ENCODE measurements at regions not wholly inside any gene's neighbourhood (a gene's known extent, or its start where the extent isn't known, plus 50 kb on each side); places are given as distances from the start of the nearest gene placed in this dataset.

DNA sequence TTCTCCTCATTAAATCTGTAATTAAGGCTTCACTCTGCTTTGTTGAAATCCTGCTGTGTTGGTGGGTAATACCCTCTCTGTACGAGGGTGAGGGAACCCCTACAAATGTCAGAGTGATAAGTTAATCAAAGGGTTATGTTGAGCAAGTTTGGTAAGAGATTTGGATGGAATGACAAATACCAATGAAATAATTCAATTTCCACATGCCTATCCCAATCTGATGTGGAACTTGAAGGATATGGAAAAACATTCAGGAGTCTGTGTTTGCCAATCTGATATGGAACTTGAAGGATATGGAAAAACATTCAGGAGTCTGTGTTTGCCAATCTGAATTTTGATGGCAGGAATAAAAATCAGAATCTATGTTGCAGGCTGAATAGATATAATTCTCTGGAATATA is 910.2 kb downstream of the TUSC7 start:
- TF ChIP-seq, protein P1, sequence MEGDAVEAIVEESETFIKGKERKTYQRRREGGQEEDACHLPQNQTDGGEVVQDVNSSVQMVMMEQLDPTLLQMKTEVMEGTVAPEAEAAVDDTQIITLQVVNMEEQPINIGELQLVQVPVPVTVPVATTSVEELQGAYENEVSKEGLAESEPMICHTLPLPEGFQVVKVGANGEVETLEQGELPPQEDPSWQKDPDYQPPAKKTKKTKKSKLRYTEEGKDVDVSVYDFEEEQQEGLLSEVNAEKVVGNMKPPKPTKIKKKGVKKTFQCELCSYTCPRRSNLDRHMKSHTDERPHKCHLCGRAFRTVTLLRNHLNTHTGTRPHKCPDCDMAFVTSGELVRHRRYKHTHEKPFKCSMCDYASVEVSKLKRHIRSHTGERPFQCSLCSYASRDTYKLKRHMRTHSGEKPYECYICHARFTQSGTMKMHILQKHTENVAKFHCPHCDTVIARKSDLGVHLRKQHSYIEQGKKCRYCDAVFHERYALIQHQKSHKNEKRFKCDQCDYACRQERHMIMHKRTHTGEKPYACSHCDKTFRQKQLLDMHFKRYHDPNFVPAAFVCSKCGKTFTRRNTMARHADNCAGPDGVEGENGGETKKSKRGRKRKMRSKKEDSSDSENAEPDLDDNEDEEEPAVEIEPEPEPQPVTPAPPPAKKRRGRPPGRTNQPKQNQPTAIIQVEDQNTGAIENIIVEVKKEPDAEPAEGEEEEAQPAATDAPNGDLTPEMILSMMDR (conservative IDR thresholded peaks at IDR 0.05; ENCODE audit: low read depth in 2 of 2) = no peak
- no peak for TF ChIP-seq EZH2 (IDR thresholded peaks at IDR 0.05; ENCODE audit: low read depth, unreplicated experiment)
- TF ChIP-seq, protein P2, sequence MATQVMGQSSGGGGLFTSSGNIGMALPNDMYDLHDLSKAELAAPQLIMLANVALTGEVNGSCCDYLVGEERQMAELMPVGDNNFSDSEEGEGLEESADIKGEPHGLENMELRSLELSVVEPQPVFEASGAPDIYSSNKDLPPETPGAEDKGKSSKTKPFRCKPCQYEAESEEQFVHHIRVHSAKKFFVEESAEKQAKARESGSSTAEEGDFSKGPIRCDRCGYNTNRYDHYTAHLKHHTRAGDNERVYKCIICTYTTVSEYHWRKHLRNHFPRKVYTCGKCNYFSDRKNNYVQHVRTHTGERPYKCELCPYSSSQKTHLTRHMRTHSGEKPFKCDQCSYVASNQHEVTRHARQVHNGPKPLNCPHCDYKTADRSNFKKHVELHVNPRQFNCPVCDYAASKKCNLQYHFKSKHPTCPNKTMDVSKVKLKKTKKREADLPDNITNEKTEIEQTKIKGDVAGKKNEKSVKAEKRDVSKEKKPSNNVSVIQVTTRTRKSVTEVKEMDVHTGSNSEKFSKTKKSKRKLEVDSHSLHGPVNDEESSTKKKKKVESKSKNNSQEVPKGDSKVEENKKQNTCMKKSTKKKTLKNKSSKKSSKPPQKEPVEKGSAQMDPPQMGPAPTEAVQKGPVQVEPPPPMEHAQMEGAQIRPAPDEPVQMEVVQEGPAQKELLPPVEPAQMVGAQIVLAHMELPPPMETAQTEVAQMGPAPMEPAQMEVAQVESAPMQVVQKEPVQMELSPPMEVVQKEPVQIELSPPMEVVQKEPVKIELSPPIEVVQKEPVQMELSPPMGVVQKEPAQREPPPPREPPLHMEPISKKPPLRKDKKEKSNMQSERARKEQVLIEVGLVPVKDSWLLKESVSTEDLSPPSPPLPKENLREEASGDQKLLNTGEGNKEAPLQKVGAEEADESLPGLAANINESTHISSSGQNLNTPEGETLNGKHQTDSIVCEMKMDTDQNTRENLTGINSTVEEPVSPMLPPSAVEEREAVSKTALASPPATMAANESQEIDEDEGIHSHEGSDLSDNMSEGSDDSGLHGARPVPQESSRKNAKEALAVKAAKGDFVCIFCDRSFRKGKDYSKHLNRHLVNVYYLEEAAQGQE (IDR thresholded peaks at IDR 0.05; ENCODE audit: unreplicated experiment) = no peak
- TF ChIP-seq EZH2phosphoT487 (IDR thresholded peaks at IDR 0.05; ENCODE audit: unreplicated experiment) = no peak
- TF ChIP-seq CREB1 (CRISPR knock-in tag; IDR thresholded peaks at IDR 0.05; ENCODE audit: low read depth) = no peak
- TF ChIP-seq, protein P3, sequence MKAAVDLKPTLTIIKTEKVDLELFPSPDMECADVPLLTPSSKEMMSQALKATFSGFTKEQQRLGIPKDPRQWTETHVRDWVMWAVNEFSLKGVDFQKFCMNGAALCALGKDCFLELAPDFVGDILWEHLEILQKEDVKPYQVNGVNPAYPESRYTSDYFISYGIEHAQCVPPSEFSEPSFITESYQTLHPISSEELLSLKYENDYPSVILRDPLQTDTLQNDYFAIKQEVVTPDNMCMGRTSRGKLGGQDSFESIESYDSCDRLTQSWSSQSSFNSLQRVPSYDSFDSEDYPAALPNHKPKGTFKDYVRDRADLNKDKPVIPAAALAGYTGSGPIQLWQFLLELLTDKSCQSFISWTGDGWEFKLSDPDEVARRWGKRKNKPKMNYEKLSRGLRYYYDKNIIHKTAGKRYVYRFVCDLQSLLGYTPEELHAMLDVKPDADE (IDR thresholded peaks at IDR 0.05) = no peak
- no peak for TF ChIP-seq NANOG (IDR thresholded peaks at IDR 0.05; ENCODE audit: borderline replicate concordance)
- no peak for TF ChIP-seq POLR2AphosphoS5 (IDR thresholded peaks at IDR 0.05; ENCODE audit: low read depth)
- no peak for TF ChIP-seq JUNB (IDR thresholded peaks at IDR 0.05; ENCODE audit: unreplicated experiment)
- TF ChIP-seq ZNF331 (CRISPR knock-in tag; IDR thresholded peaks at IDR 0.05; ENCODE audit: low read depth) = no peak
- TF ChIP-seq ZNF114 (CRISPR knock-in tag; IDR thresholded peaks at IDR 0.05) = no peak
- TF ChIP-seq STAT1 (IDR thresholded peaks at IDR 0.05; ENCODE audit: unreplicated experiment) = no peak

Data from GM23338 (cell line).